Mesodermal cell (in vitro differentiated cells): ENCODE measurements at regions not wholly inside any gene's neighbourhood (a gene's known extent, or its start where the extent isn't known, plus 50 kb on each side); places are given as distances from the start of the nearest gene placed in this dataset.
"Not testable (repeated sequence)": the region's sequence is repeated elsewhere in the genome, so short reads cannot be mapped to it uniquely, and the experiment has no call there.

Experiments used
- H3K27ac ChIP-seq: 2 replicates; pipeline ENCODE4 v1.7.0; 2013; ENCODE audit warnings: mild to moderate bottlenecking, low read depth, low read length, moderate library complexity; ENCODE audit not compliant: severe bottlenecking
- H3K36me3 ChIP-seq: 2 replicates; pipeline ENCODE4 v1.7.1; 2013; ENCODE audit warnings: mild to moderate bottlenecking, low read length, moderate library complexity; ENCODE audit not compliant: control insufficient read depth, insufficient read depth
- H3K4me1 ChIP-seq: one replicate; pipeline ENCODE4 v1.7.1; 2013; ENCODE audit warnings: mild to moderate bottlenecking, low read length; ENCODE audit not compliant: insufficient read depth, control insufficient read depth, poor library complexity, severe bottlenecking
- H3K4me3 ChIP-seq: 2 replicates; pipeline ENCODE4 v1.7.0; 2013; ENCODE audit warnings: low read length, control low read depth, mild to moderate bottlenecking; ENCODE audit not compliant: insufficient read depth, poor library complexity, severe bottlenecking; ENCODE audit errors: extremely low read depth
- H3K9me3 ChIP-seq: 2 replicates; pipeline ENCODE4 v1.7.1; 2013; ENCODE audit warnings: mild to moderate bottlenecking, low read length, moderate library complexity; ENCODE audit not compliant: control insufficient read depth
- WGBS, 2 experiments: methylation state at CpG; one replicate each; pipeline ENCODE4 v1.1.5; 2013; ENCODE audit warnings: missing lambda C conversion rate in 2 of 2; ENCODE audit not compliant: insufficient coverage in 2 of 2; 5-methylcytosine and 5-hydroxymethylcytosine counted together

DNA sequence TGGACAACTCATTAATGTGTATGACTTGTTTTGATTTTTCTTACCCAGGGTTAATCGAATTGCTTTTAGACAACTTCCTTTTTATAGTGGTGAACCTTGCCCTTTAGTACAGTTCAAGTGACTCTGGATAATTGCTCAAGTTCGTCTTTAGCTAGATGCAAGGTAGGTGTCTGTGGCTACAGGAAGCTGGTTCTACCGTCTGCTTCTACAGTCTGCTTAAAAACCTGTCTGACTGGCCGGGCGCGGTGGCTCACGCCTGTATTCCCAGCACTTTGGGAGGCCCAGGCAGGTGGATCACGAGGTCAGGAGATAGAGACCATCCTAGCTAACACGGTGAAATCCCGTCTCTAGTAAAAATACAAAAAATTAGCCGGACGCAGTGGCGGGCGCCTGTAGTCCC, 129.6 kb upstream of the ANKRD30A start:
- not testable (repeated sequence) for H3K4me3 ChIP-seq, H3K36me3 ChIP-seq, H3K4me1 ChIP-seq, H3K27ac ChIP-seq
- whole genome bisulfite sequencing, 2 experiments = 77 to 79% methylated on average over 8 to 11 of the region's 14 CpGs
- H3K9me3 ChIP-seq = peaks cover 47% of the 10 kb centered on the region

DNA sequence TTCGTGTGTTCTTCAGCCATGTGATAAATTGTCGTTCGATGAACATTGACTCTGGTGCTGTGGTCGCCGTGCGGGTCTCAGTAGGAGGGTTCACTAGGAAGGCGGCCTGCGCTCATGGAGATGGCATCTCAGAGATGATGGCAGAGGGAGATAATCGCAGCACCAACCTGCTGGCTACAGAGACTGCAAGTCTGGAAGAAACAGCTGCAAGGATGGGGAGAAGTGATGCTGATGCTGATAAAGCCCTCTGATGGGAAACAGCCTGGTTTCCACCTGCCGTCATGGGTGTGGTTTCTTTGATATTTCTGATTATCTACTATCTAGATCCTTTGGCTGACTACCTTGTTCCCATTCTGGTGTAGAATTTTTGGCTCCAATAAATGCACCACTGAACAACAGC, 130.5 kb upstream of the ANKRD30A start:
- 81 to 84% methylated on average over 9 of the region's 10 CpGs for WGBS, 2 experiments
- Histone ChIP-seq H3K4me1 (no peaks in the 10 kb centered on the region), H3K36me3 (no peaks in the 10 kb centered on the region), H3K27ac (no peak overlapping the region), H3K4me3 (no peak overlapping the region), H3K9me3 (peaks cover 42% of the 10 kb centered on the region)

DNA sequence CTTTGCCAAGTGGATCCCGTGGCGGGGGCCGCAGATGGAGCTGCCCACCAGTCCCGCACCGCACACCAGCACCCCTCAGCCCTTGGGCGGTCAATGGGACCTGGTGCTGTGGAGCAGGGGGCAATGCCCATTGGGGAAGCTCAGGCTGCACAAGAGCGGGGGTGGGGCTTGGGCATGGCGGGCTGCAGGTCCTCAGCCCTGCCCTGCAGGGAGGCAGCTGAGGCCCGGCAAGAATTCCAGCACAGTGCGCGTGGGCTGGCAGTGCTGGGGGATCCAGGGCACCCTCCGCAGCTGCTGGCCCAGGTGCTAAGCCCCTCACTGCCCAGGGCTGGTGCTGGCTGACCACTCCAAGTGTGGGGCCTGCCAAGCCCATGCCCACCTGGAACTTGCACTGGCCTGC, 136.2 kb upstream of the ANKRD30A start:
- H3K27ac ChIP-seq = no peak overlapping the region
- H3K9me3 ChIP-seq = peaks cover 48% of the 10 kb centered on the region
- WGBS, 2 experiments = 79 to 88% methylated on average over 4 to 8 of the region's 12 CpGs
- no peak overlapping the region for H3K4me3 ChIP-seq
- H3K4me1 ChIP-seq = no peaks in the 10 kb centered on the region
- H3K36me3 ChIP-seq = no peaks in the 10 kb centered on the region

DNA sequence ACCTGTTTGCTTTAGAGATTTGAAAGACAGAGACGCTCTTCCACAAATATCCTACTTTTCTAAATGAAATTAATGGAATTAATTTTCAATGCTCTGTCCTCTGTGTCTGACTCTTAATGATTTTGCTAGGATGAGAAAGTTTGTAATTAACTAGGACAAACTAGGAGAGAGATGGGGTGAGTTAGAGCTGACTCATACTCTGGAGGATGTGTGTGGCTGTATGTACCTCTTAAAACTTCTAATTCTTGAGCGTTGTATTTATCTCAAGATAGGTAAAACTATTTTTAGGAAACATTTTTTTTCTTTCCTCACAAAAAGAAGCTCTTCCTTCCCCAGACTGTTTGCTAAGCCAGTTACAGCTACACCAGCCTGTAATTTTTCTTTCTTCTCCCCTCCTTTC, 178.8 kb upstream of the ANKRD30A start:
- Histone ChIP-seq H3K36me3 (no peaks in the 10 kb centered on the region), H3K4me3 (no peak overlapping the region), H3K9me3 (peaks cover 29% of the 10 kb centered on the region), H3K4me1 (no peaks in the 10 kb centered on the region), H3K27ac (no peak overlapping the region)
- no CpG with 5 or more reads among the region's 2 CpGs for WGBS, 2 experiments

DNA sequence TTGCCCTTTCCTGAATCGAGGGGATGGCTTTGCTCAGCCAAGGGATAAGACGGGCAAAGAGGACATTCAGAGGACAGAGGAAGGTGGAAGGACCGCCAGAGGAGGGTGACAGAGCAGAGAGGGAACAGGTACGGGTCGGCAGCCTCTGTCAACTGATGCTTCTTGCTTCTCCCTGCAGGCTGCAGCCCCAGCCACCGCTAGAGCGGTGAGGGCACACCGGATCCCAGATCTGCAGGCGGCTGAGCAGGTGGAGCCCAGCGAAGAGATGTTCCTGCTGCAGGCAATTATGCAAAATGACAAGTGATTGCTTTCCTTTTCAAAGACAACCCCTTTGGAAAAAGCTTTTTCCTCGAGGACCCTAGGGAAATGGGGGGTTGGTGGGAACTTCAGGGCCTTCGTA, 181.9 kb upstream of the ANKRD30A start:
- H3K9me3 ChIP-seq = peaks cover 18% of the 10 kb centered on the region
- no peak overlapping the region for H3K27ac ChIP-seq

DNA sequence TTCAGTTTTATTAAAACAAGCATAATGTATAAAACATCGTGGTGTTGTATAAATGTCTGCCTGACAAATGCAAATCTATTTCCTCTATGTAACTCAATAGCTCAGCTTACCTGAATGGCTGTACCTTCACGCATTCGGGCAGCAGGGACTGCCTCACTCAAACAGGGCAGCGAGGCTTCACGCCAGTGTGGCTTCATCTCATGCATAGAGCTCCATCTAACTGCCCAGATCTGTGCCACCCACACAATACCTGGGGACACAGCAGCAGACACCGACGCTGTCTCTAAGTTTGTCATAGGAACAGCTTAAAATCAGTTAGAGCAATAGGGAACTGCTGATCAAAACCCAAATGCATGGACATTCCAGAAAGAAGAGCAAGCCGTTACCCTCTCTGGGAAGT, 182.8 kb upstream of the ANKRD30A start:
- Histone ChIP-seq H3K27ac (no peak overlapping the region), H3K36me3 (no peaks in the 10 kb centered on the region), H3K9me3 (peaks cover 16% of the 10 kb centered on the region), H3K4me3 (no peak overlapping the region), H3K4me1 (no peaks in the 10 kb centered on the region)
- 75 to 89% methylated on average over 7 to 8 of the region's 8 CpGs for WGBS, 2 experiments

More for the DNA sequence above, 181.9 kb upstream of the ANKRD30A start:
- WGBS, 2 experiments = 72 to 81% methylated on average over 9 to 12 of the region's 12 CpGs
- no peaks in the 10 kb centered on the region for H3K36me3 ChIP-seq
- no peak overlapping the region for H3K4me3 ChIP-seq
- no peaks in the 10 kb centered on the region for H3K4me1 ChIP-seq

DNA sequence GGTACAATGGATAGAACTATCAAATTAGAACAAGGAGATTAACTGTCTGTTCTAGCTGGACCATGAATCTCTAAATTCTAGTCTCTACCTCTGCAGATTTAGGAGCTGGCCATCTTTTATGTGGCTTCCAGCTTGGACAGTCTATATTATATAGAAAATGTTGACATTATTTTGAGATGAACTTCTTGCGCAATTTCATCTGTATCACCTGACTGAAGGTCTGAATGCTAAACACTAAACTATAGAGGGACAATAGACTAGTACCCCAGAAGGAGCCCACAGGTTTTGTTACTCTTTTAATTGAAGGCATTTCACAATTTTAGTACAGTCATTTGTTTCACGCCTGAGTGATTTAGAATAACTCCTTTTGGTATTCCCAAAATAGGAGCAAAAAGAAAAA, 222.4 kb upstream of the ANKRD30A start:
- Histone ChIP-seq H3K9me3 (peaks cover 30% of the 10 kb centered on the region), H3K27ac (no peak overlapping the region), H3K4me1 (no peaks in the 10 kb centered on the region), H3K36me3 (no peaks in the 10 kb centered on the region), H3K4me3 (no peak overlapping the region)
- whole genome bisulfite sequencing, 2 experiments = 57% methylated on average over 1 of the region's 2 CpGs; no CpG with 5 or more reads in 1 of the 2 experiments

DNA sequence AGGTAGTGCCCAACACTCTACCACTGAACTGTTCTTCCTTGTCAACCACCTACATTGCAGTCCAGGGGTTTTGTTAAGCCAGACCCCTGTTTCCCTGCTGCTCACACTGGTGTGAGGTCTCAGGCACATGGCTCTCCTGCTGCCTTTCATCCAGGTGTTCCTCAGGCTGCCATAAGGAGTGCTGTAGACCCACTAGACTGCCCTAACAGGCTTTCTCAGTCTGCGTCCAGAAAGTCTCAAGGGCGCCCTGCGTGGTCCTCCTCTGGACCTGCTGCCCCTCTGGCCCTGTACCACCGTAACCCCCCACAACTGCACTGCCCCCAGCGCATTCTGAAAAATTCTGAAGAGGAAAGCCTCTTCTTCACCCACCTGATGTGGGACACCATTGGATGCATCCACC, 225.7 kb upstream of the ANKRD30A start:
- Histone ChIP-seq H3K4me3 (no peak overlapping the region), H3K36me3 (no peaks in the 10 kb centered on the region), H3K4me1 (no peaks in the 10 kb centered on the region), H3K27ac (no peak overlapping the region), H3K9me3 (peaks cover 25% of the 10 kb centered on the region)
- WGBS, 2 experiments = 67 to 68% methylated on average over 4 to 5 of the region's 5 CpGs

DNA sequence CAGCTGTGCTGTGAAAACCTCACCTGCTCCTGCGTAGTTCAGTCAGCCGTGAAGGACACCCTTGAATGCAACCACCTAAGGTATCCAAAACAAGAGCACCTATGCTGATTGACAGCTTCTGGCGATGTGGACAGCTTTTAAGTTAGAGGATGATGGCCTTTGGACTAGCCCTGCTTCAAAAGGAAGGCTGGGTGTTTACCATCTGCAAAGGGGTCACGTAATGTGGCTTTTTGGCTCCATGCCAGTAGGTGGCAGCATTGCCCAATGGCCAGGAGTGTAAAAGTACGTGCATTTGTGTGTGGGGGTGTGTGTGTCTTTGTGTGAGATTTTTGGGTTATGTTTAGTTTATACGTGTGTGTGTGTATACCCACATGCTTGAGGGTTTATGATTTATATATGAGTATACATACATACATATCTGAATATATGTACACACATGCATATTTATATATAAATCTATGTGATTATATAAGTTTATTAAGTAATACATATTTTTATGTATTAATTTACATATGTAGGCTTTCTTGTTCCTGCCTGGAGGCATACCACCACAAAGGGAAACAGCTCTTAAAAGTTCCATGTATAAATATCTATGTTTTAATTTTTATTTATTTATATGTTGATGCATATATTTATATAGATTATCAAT, 236.3 kb upstream of the ANKRD30A start:
- Histone ChIP-seq H3K9me3 (no peaks in the 10 kb centered on the region), H3K4me1 (no peaks in the 10 kb centered on the region), H3K27ac (no peak overlapping the region), H3K4me3 (no peak overlapping the region), H3K36me3 (no peaks in the 10 kb centered on the region)
- 33 to 56% methylated on average over 3 to 5 of the region's 6 CpGs for WGBS, 2 experiments

DNA sequence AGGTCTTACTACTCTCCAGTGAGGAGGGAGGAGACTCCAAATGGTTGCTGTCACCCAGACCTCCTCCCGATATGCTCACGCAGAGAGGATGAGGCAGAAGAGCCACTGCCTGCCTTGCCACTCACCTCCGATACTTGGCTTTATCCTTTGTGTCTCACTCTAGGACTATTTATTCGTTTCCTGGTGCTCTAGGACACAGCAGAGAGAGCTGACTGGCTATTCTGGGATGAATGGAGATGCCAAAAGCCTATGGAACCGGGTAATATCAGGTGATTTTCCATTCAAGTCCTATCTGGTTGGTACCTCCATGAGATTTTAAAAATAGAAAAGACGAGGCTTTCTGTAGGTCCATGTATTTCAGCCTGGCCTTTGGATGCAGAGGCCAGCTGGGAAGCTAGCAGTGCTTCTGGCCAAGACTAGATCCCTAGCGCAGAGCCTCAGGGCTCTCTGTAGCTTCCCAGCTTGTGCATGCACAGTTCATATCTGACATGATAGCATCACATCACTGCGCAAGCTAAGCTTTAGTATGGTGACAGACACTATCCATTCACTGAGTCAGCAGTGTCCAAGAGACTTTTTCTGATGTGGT, 239.0 kb upstream of the ANKRD30A start:
- no peaks in the 10 kb centered on the region for H3K36me3 ChIP-seq
- H3K4me3 ChIP-seq = no peak overlapping the region
- 64 to 72% methylated on average over 5 to 8 of the region's 8 CpGs for WGBS, 2 experiments
- H3K27ac ChIP-seq = no peak overlapping the region
- H3K9me3 ChIP-seq = no peaks in the 10 kb centered on the region
- H3K4me1 ChIP-seq = no peaks in the 10 kb centered on the region

DNA sequence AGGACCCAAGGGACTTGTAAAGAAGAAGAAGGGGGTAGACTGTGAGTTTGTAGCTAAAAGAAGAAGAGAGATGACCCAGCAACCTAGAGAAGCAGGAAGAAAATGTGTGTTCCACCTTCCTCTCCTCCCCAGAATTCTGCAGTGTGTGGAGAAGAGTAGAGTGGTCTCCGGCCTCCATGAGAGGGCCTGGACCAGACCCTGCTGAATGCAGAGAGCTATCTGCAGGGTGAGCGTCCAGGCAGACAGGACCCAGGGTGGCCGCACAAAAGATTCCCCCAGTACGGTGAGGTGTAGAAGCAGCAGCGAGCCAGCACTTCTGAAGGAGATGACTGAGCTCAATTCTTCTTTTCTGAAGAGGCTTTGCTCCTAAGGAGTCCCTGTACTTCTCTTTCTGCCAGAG, 239.7 kb upstream of the ANKRD30A start:
- no peaks in the 10 kb centered on the region for H3K9me3 ChIP-seq
- 86 to 91% methylated on average over 4 to 5 of the region's 5 CpGs for WGBS, 2 experiments
- H3K36me3 ChIP-seq = no peaks in the 10 kb centered on the region
- no peak overlapping the region for H3K27ac ChIP-seq
- no peak overlapping the region for H3K4me3 ChIP-seq
- no peaks in the 10 kb centered on the region for H3K4me1 ChIP-seq
